ENCODE measurements at regions not wholly inside any gene's neighbourhood (a gene's known extent, or its start where the extent isn't known, plus 50 kb on each side); places are given as distances from the start of the nearest gene placed in this dataset.

DNA sequence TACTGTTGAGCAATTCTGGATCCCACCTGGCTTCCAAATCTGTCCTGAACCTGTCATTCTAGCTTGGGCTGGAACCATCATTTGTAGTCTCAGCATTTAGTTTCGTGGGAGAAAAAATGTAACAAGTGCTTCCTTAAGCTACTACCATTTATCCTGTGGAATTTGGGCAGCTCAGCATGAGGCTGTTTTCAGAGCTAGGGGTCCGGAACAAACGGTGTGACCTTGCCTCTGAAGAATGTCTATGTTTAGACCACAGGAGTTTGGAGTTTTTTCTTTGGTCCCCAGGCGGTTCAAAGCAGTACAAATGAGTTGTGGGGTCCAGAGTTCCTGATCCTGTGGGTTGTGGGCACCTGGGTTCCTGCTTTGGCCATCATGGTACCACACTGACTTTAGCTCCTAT, 59.1 kb upstream of the TMEM178A start:
- DNase-seq = peak; percentile 19
- H4K91ac ChIP-seq (ENCODE audit: low read length) = no peak overlapping the region
- 15% methylated on average over 4 of the region's 4 CpGs for WGBS
- no peak overlapping the region for H3K4ac ChIP-seq (ENCODE audit: low read depth in 1 of 2, low read length in 2 of 2)
- H3K4me3 ChIP-seq (ENCODE audit: insufficient read depth in 1 of 2, low read depth in 1 of 2, low read length in 2 of 2) = no peak overlapping the region
- H3K4me1 ChIP-seq (ENCODE audit: control insufficient read depth, insufficient read depth, low read depth, low read length) = peaks cover 15% of the 10 kb centered on the region
- no peak overlapping the region for H3K14ac ChIP-seq (ENCODE audit: low read length in 2 of 2)
- no peaks in the 10 kb centered on the region for H3K79me1 ChIP-seq (replicated peaks; ENCODE audit: low read length, poor library complexity, severe bottlenecking)
- H4K8ac ChIP-seq (ENCODE audit: low read length) = no peak overlapping the region
- H3K36me3 ChIP-seq (ENCODE audit: control insufficient read depth in 1 of 2, insufficient read depth in 2 of 2, low read depth in 1 of 2, low read length in 2 of 2) = no peaks in the 10 kb centered on the region
- peaks cover 0 to 9% of the 10 kb centered on the region in 2 experiments for H3K27me3 ChIP-seq (ENCODE audit: control insufficient read depth in 1 of 2, insufficient read depth in 1 of 2, low read length in 2 of 2)
- no peak overlapping the region for H2BK12ac ChIP-seq (ENCODE audit: low read length in 2 of 2)
- H2AFZ ChIP-seq (ENCODE audit: low read depth, low read length) = no peak overlapping the region
- no peak overlapping the region for H3K18ac ChIP-seq (ENCODE audit: low read depth in 1 of 2, low read length in 2 of 2)
- no peak overlapping the region for H2BK15ac ChIP-seq (ENCODE audit: low read depth, poor library complexity, severe bottlenecking)
- peak overlapping the region; percentile 69 for H2BK5ac ChIP-seq (ENCODE audit: low read depth, low read length, poor library complexity, severe bottlenecking)
- H3K23ac ChIP-seq (ENCODE audit: low read length in 2 of 2) = no peak overlapping the region
- H3K4me2 ChIP-seq (ENCODE audit: low read length, poor library complexity, severe bottlenecking) = no peak overlapping the region
- peak overlapping the region; percentile 76 for H3K27ac ChIP-seq (ENCODE audit: low read length, poor library complexity, severe bottlenecking)
- H2BK120ac ChIP-seq (ENCODE audit: low read depth, low read length) = no peak overlapping the region
- no peak overlapping the region for H3K9ac ChIP-seq (ENCODE audit: low read length)
- H3K9me3 ChIP-seq (ENCODE audit: control insufficient read depth, low read length) = no peaks in the 10 kb centered on the region
- H2AK5ac ChIP-seq (ENCODE audit: low read length, severe bottlenecking) = peak overlapping the region; percentile 91

DNA sequence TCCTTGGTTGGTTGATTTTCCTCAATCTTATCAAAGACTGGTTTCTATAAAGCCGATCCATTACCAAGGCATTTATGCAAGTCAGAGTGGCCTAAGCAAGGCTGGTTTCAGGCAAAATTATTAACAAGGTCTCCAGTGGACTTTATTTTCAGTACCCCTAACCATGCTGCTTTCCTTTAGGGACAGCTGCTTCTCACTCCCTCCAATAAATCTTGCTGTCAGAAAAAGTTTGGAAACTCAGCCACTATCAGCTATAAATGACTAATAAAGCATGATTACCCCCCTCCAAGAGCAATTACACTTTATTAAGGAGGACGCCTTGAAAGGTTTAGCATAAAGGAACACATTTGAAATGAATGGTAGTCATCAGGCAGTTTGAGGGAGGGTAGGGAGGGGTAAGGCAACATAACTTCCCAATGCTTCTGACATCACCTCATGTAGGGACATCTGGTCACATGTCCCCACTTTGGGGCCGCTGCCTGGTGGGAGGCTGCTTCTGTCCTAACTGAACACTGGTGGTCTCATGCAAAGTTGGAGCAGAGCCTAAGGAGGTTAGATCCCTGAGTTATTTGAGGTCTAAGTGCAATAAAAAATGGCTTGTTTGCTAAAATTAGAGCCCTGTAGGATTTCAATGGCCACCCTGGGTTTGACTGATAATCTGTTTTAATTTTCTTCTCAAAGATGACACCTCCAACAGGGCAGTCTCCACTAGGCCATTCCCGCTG, 58.0 kb upstream of the TMEM178A start:
- 97% methylated on average over 4 of the region's 4 CpGs for WGBS
- Histone ChIP-seq H3K4ac (ENCODE audit: low read depth in 1 of 2, low read length in 2 of 2) (no peak overlapping the region), H4K91ac (ENCODE audit: low read length) (no peak overlapping the region), H4K8ac (ENCODE audit: low read length) (no peak overlapping the region), H2BK15ac (ENCODE audit: low read depth, poor library complexity, severe bottlenecking) (no peak overlapping the region), H3K18ac (ENCODE audit: low read depth in 1 of 2, low read length in 2 of 2) (no peak overlapping the region), H3K4me1 (ENCODE audit: control insufficient read depth, insufficient read depth, low read depth, low read length) (peaks cover 15% of the 10 kb centered on the region), H2BK120ac (ENCODE audit: low read depth, low read length) (no peak overlapping the region), H3K79me1 (replicated peaks; ENCODE audit: low read length, poor library complexity, severe bottlenecking) (no peaks in the 10 kb centered on the region), H3K23ac (ENCODE audit: low read length in 2 of 2) (no peak overlapping the region), H3K14ac (ENCODE audit: low read length in 2 of 2) (no peak overlapping the region), H2AFZ (ENCODE audit: low read depth, low read length) (no peak overlapping the region), H3K9ac (ENCODE audit: low read length) (no peak overlapping the region), H3K27ac (ENCODE audit: low read length, poor library complexity, severe bottlenecking) (no peak overlapping the region), H2BK12ac (ENCODE audit: low read length in 2 of 2) (no peak overlapping the region), H3K9me3 (ENCODE audit: control insufficient read depth, low read length) (no peaks in the 10 kb centered on the region), H3K36me3 (ENCODE audit: control insufficient read depth in 1 of 2, insufficient read depth in 2 of 2, low read depth in 1 of 2, low read length in 2 of 2) (no peaks in the 10 kb centered on the region), H3K27me3 (ENCODE audit: control insufficient read depth in 1 of 2, insufficient read depth in 1 of 2, low read length in 2 of 2) (peaks cover 0 to 9% of the 10 kb centered on the region in 2 experiments), H2BK5ac (ENCODE audit: low read depth, low read length, poor library complexity, severe bottlenecking) (no peak overlapping the region), H3K4me2 (ENCODE audit: low read length, poor library complexity, severe bottlenecking) (no peak overlapping the region), H2AK5ac (ENCODE audit: low read length, severe bottlenecking) (peak overlapping the region; percentile 73), H3K4me3 (ENCODE audit: insufficient read depth in 1 of 2, low read depth in 1 of 2, low read length in 2 of 2) (no peak overlapping the region)
- DNase-seq = no peak

DNA sequence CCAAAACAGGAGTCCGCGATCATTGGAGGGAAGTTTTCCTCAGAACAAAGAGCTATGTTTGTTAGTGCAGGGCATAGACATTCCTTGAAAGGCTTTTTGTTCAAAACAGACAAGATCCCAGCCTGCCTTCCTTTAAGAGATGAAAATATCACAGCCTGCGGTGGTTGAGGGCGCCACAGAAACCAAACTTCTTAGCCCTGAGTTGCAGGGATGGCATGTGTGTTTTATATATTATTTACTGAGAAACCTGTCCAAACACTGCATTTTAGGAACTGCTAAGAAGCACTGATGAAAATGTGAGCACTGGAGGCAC, 57.5 kb upstream of the TMEM178A start:
- WGBS = 100% methylated on average over 2 of the region's 4 CpGs
- no peak overlapping the region for H3K18ac ChIP-seq (ENCODE audit: low read depth in 1 of 2, low read length in 2 of 2)
- no peak overlapping the region for H3K14ac ChIP-seq (ENCODE audit: low read length in 2 of 2)
- H3K4ac ChIP-seq (ENCODE audit: low read depth in 1 of 2, low read length in 2 of 2) = no peak overlapping the region
- H3K9ac ChIP-seq (ENCODE audit: low read length) = no peak overlapping the region
- H3K4me1 ChIP-seq (ENCODE audit: control insufficient read depth, insufficient read depth, low read depth, low read length) = peaks cover 15% of the 10 kb centered on the region
- H4K8ac ChIP-seq (ENCODE audit: low read length) = no peak overlapping the region
- no peak overlapping the region for H2BK120ac ChIP-seq (ENCODE audit: low read depth, low read length)
- H2BK15ac ChIP-seq (ENCODE audit: low read depth, poor library complexity, severe bottlenecking) = no peak overlapping the region
- H2BK12ac ChIP-seq (ENCODE audit: low read length in 2 of 2) = no peak overlapping the region
- H3K4me3 ChIP-seq (ENCODE audit: insufficient read depth in 1 of 2, low read depth in 1 of 2, low read length in 2 of 2) = no peak overlapping the region
- H2BK5ac ChIP-seq (ENCODE audit: low read depth, low read length, poor library complexity, severe bottlenecking) = no peak overlapping the region
- H3K23ac ChIP-seq (ENCODE audit: low read length in 2 of 2) = no peak overlapping the region
- no peak overlapping the region for H2AFZ ChIP-seq (ENCODE audit: low read depth, low read length)
- no peaks in the 10 kb centered on the region for H3K9me3 ChIP-seq (ENCODE audit: control insufficient read depth, low read length)
- no peaks in the 10 kb centered on the region for H3K36me3 ChIP-seq (ENCODE audit: control insufficient read depth in 1 of 2, insufficient read depth in 2 of 2, low read depth in 1 of 2, low read length in 2 of 2)
- H3K79me1 ChIP-seq (replicated peaks; ENCODE audit: low read length, poor library complexity, severe bottlenecking) = no peaks in the 10 kb centered on the region
- DNase-seq = no peak
- peak overlapping the region; percentile 49 for H2AK5ac ChIP-seq (ENCODE audit: low read length, severe bottlenecking)
- no peak overlapping the region for H3K4me2 ChIP-seq (ENCODE audit: low read length, poor library complexity, severe bottlenecking)
- H4K91ac ChIP-seq (ENCODE audit: low read length) = no peak overlapping the region
- no peak overlapping the region for H3K27ac ChIP-seq (ENCODE audit: low read length, poor library complexity, severe bottlenecking)
- H3K27me3 ChIP-seq (ENCODE audit: control insufficient read depth in 1 of 2, insufficient read depth in 1 of 2, low read length in 2 of 2) = peaks cover 0 to 9% of the 10 kb centered on the region in 2 experiments

DNA sequence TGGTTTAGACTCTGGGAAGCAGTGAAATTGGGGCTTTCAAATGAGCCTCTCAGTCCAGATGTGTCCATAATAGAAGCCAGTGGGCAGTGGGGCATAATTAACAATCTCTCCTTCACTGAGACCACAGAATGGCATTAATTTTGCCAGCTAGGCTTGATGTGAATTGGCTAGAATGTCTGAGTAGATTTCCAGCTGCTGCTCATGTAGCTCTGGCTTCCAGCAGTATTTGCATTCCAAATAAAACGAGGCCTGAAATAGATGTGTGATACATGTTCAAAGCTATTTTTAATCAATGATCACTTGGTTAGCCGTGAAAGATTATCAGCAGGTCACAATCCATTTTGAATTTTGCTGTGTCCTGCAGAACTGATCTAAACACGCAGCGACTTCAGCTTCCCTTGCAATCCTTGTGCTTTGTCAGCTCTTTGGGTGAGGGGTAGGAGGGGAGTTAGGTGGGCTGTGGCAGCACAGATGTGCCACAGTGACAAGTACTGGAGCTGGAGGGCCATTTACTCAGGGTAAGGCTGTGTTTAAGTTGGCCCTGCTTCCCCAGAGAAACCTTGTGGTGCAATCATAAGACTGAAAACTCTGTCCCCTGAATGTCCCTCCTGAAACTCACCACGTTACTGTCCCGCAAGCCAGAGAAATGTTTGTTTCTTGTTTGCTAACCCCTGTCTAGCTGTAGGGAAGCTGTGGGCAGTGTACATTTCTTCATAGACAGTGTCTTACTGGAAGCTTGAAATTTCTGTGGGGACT, 56.9 kb upstream of the TMEM178A start:
- Histone ChIP-seq H3K79me1 (replicated peaks; ENCODE audit: low read length, poor library complexity, severe bottlenecking) (no peaks in the 10 kb centered on the region), H2AFZ (ENCODE audit: low read depth, low read length) (no peak overlapping the region), H3K18ac (ENCODE audit: low read depth in 1 of 2, low read length in 2 of 2) (no peak overlapping the region), H3K27ac (ENCODE audit: low read length, poor library complexity, severe bottlenecking) (no peak overlapping the region), H3K23ac (ENCODE audit: low read length in 2 of 2) (no peak overlapping the region), H3K14ac (ENCODE audit: low read length in 2 of 2) (no peak overlapping the region), H3K9me3 (ENCODE audit: control insufficient read depth, low read length) (no peaks in the 10 kb centered on the region), H3K4me2 (ENCODE audit: low read length, poor library complexity, severe bottlenecking) (no peak overlapping the region), H2BK120ac (ENCODE audit: low read depth, low read length) (no peak overlapping the region), H3K27me3 (ENCODE audit: control insufficient read depth in 1 of 2, insufficient read depth in 1 of 2, low read length in 2 of 2) (peaks cover 0 to 9% of the 10 kb centered on the region in 2 experiments), H2BK12ac (ENCODE audit: low read length in 2 of 2) (no peak overlapping the region), H4K8ac (ENCODE audit: low read length) (no peak overlapping the region), H3K4me3 (ENCODE audit: insufficient read depth in 1 of 2, low read depth in 1 of 2, low read length in 2 of 2) (no peak overlapping the region), H3K9ac (ENCODE audit: low read length) (no peak overlapping the region), H3K36me3 (ENCODE audit: control insufficient read depth in 1 of 2, insufficient read depth in 2 of 2, low read depth in 1 of 2, low read length in 2 of 2) (no peaks in the 10 kb centered on the region), H3K4ac (ENCODE audit: low read depth in 1 of 2, low read length in 2 of 2) (no peak overlapping the region), H2BK5ac (ENCODE audit: low read depth, low read length, poor library complexity, severe bottlenecking) (no peak overlapping the region), H4K91ac (ENCODE audit: low read length) (no peak overlapping the region), H3K4me1 (ENCODE audit: control insufficient read depth, insufficient read depth, low read depth, low read length) (peaks cover 15% of the 10 kb centered on the region), H2AK5ac (ENCODE audit: low read length, severe bottlenecking) (peak overlapping the region; percentile 1), H2BK15ac (ENCODE audit: low read depth, poor library complexity, severe bottlenecking) (no peak overlapping the region)
- 77% methylated on average over 6 of the region's 6 CpGs for WGBS
- peak; percentile 22 for DNase-seq

Data from mesenchymal stem cell (in vitro differentiated cells and primary cell).